GM12864 (cell line): ENCODE measurements at regions not wholly inside any gene's neighbourhood (a gene's known extent, or its start where the extent isn't known, plus 50 kb on each side); places are given as distances from the start of the nearest gene placed in this dataset.
"Not testable (repeated sequence)": the region's sequence is repeated elsewhere in the genome, so short reads cannot be mapped to it uniquely, and the experiment has no call there.

Source experiments
- DNase-seq: peaks from one replicate; pipeline ENCODE4 v3.0.0-alpha.2; 2011; ENCODE audit warnings: low read depth
- H3K4me3 ChIP-seq: 2 replicates; pipeline ENCODE4 v1.5.1; 2011; ENCODE audit warnings: mild to moderate bottlenecking, low read depth, low read length, control low read depth
- CTCF ChIP-seq: IDR thresholded peaks from 2 replicates; pipeline ENCODE4 v1.5.1; 2011; ENCODE audit warnings: low read depth, mild to moderate bottlenecking, moderate library complexity, low read length, control low read depth, inconsistent platforms; ENCODE audit errors: missing control alignments

- no peak overlapping the region for H3K4me3 ChIP-seq
- TF ChIP-seq CTCF = no peak
- DNase-seq = no peak
Measured at GRCh38 chr12:89225401-89225800, 126.9 kb downstream of the DUSP6 start.

GRCh38 chr12:89222580-89222979 is 129.7 kb downstream of the DUSP6 start:
- not testable (repeated sequence) for DNase-seq, H3K4me3 ChIP-seq

GRCh38 chr12:89217472-89217871 is 134.8 kb downstream of the DUSP6 start:
- H3K4me3 ChIP-seq = no peak overlapping the region
- TF ChIP-seq CTCF = no peak
- no peak for DNase-seq

GRCh38 chr12:89216211-89216952 is 135.9 kb downstream of the DUSP6 start:
- no peak for DNase-seq
- TF ChIP-seq CTCF = no peak

GRCh38 chr12:89215196-89215595 is 137.1 kb downstream of the DUSP6 start:
- H3K4me3 ChIP-seq = no peak overlapping the region
- no peak for DNase-seq
- TF ChIP-seq CTCF = no peak

More at GRCh38 chr12:89216211-89216952, 135.9 kb downstream of the DUSP6 start:
- H3K4me3 ChIP-seq = no peak overlapping the region

- no peak for DNase-seq
- no peak overlapping the region for H3K4me3 ChIP-seq
- no peak for TF ChIP-seq CTCF
Measured at GRCh38 chr12:89213747-89214146, 138.6 kb downstream of the DUSP6 start.

- H3K4me3 ChIP-seq = no peak overlapping the region
- no peak for TF ChIP-seq CTCF
Measured at GRCh38 chr12:89213139-89213538, 139.2 kb downstream of the DUSP6 start.

GRCh38 chr12:89212339-89212771 is 139.9 kb downstream of the DUSP6 start:
- H3K4me3 ChIP-seq = no peak overlapping the region
- DNase-seq = no peak
- no peak for TF ChIP-seq CTCF

More at GRCh38 chr12:89213139-89213538, 139.2 kb downstream of the DUSP6 start:
- no peak for DNase-seq
